ENCODE measurements at regions not wholly inside any gene's neighbourhood (a gene's known extent, or its start where the extent isn't known, plus 50 kb on each side); places are given as distances from the start of the nearest gene placed in this dataset.

DNA sequence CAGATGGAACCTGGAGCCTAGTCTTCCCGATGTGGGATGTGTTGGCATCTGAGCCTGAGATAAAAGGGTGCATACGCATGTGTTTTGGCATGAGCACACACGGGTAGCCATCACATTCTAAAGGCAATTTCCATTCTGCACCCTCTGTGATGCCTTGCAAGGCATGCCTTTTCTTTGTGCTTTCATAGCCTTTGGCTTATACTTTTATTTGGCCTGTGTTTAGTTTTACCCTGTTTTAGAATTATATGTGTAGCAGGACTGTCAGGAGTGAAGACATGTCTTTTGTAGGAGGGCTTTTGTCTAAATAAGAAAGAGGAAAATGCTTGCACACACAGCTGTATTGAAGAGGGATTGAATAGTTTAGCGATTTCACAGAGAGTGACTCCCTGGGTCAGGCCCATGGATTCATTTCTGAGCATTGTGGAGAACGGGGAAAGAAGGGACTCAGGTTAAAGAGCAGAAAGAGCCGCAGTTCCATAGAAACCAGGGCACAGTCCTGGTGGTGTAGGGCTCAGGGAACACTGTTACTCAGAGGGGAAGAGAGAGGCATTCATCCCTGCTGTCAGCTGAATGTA, 530.2 kb downstream of the DHX35 start:
- ChIA-PET CTCF (no interaction called here), POLR2A (no interaction called here)
- no peak overlapping the region for H3K4me3 ChIP-seq (ENCODE audit: low read depth, low read length)
- DNase-seq (ENCODE audit: low read depth, low spot score), result no peak
- TF ChIP-seq, protein P1, sequence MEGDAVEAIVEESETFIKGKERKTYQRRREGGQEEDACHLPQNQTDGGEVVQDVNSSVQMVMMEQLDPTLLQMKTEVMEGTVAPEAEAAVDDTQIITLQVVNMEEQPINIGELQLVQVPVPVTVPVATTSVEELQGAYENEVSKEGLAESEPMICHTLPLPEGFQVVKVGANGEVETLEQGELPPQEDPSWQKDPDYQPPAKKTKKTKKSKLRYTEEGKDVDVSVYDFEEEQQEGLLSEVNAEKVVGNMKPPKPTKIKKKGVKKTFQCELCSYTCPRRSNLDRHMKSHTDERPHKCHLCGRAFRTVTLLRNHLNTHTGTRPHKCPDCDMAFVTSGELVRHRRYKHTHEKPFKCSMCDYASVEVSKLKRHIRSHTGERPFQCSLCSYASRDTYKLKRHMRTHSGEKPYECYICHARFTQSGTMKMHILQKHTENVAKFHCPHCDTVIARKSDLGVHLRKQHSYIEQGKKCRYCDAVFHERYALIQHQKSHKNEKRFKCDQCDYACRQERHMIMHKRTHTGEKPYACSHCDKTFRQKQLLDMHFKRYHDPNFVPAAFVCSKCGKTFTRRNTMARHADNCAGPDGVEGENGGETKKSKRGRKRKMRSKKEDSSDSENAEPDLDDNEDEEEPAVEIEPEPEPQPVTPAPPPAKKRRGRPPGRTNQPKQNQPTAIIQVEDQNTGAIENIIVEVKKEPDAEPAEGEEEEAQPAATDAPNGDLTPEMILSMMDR (IDR thresholded peaks at IDR 0.05; ENCODE audit: insufficient read depth, low read length, missing control alignments), result no peak

DNA sequence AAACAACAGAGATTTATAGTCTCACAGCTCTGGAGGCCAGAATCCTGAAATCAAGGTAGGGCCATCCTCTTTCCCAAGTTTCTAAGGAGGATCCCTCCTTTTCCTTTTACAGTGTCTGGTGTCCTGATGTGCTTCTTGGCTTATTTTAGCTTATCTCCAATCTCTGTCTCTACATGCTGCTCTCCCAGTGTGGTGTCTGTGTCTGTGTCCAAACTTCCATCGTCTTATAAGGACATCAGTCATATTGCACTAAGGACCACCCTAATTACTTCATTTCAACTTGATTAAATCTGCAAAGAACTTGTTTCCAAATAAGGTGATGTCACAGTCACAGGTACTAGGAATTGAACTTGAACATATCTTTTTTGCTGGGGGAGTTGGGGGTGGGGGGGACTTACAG, 529.6 kb downstream of the DHX35 start:
- CTCF ChIA-PET, result no interaction called here
- no peak overlapping the region for H3K4me3 ChIP-seq (ENCODE audit: low read depth, low read length)
- TF ChIP-seq, protein P1 (IDR thresholded peaks at IDR 0.05; ENCODE audit: insufficient read depth, low read length, missing control alignments), result no peak
- POLR2A ChIA-PET, result no interaction called here
- DNase-seq (ENCODE audit: low read depth, low spot score), result no peak

DNA sequence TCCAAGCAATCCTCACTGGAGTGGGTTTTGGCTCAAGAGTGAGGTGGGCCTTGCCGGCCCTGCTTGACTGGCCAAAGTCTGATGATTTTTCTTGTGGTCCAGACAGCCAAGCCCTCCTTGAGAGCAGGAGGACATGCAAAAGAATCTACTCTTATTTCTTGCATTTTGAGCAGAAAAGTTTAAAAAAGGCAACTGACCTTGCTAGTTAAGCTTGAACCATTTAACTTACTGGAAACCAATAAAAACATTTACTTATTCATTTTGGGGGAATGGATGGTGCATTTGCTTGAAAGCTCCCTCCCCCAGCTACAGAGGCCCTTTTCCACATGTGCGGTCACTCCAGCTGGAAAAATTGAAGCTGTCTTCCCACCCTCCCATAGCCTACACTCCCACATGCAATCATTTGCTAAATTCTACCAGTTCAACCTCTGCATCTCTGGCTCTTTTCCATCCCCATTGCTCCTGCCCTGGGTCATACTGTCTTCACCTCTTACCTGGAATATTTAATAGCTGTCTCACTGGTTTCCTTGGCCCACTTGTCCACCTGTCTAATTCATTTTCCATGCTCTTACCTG, 527.9 kb downstream of the DHX35 start:
- no peak overlapping the region for H3K4me3 ChIP-seq (ENCODE audit: low read depth, low read length)
- POLR2A ChIA-PET, result no interaction called here
- no peak for DNase-seq (ENCODE audit: low read depth, low spot score)
- CTCF ChIA-PET, result no interaction called here
- TF ChIP-seq, protein P1 (IDR thresholded peaks at IDR 0.05; ENCODE audit: insufficient read depth, low read length, missing control alignments), result no peak

DNA sequence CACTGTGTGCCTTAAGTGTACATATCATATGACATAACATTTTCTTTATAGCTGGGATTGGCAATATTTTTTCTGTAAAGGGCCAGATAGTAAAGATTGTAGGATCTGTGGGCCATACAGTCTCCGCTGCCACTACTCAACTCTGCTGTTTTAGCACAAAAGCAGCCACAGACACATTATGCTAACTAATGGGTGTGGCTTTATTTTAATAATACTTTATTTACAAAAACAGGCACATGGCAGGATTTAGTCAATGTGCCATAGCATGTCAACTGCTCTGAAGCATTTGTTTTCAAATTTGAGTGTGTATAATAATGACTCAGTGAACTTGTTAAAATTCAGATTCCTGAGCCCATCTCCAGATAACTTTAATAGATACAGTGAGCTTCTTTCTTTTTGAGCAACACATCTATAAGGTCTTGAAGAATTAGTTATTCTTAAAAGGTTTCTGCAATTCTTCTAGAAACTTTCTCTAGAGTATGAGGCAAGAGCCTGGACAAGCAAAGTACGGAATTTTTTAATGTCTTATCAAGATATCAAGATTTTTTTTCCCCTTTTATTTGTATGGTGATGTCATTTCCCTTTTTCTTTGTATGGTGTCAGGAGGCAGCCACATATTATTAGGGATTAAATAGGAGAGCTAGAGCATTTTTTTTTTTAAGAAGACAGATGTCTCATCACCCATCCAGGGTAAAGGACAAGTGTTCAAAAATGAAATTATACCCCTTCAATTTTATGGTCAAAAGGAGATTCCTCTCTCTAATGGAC, 518.3 kb downstream of the DHX35 start:
- ChIA-PET CTCF (no interaction called here), POLR2A (no interaction called here)
- DNase-seq (ENCODE audit: low read depth, low spot score), result no peak
- H3K4me3 ChIP-seq (ENCODE audit: low read depth, low read length), result no peak overlapping the region
- TF ChIP-seq, protein P1 (IDR thresholded peaks at IDR 0.05; ENCODE audit: insufficient read depth, low read length, missing control alignments), result no peak

DNA sequence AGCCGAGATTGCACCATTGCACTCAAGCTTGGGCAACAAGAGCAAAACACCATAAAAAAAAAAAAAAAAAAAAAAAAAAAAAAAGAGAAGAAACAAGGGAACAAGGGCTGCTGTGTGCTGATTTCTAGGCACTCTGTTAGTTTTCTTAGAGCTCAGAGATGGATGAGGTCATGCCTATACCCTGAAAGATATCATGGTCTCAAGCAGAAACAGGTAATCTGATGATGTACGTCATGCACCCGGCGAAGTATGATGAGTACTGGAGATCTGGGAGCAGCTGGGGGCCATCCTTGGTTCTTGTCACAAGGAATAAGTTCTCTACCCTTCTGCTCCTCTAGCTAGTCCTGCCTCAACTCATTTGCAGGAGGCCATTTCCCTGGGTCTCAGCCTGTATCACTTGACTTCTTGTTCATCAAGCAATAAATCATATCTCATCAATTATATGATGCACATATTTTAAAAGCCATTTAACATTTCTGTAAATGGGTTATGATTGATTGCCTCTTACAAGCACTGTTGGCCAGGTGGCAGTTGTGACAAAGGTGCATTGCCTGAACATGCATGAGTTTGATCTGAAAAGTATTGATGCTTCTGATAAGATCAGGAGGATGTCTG, 517.2 kb downstream of the DHX35 start:
- ChIA-PET POLR2A (no interaction called here), CTCF (no interaction called here)
- TF ChIP-seq, protein P1 (IDR thresholded peaks at IDR 0.05; ENCODE audit: insufficient read depth, low read length, missing control alignments), result no peak
- no peak overlapping the region for H3K4me3 ChIP-seq (ENCODE audit: low read depth, low read length)
- no peak for DNase-seq (ENCODE audit: low read depth, low spot score)

DNA sequence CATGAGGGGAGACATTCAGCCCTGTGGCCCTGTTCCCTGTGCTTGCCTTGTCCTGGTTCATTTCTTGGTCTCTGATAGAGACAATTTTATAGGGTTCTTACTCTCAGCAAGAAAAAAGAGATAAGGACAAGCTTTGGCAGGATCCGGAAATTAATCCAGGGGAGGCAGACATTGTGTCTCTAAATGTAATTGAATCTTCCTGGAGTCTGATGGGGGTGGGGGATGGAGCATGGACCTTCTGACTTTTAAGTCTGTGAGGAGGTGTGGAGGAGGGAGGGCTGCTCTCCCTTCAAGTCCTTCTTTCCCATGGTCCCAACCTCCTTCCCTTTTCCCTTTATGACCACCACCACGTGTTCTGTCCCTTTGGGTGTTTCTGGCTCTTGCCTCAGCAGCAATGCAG, 512.7 kb downstream of the DHX35 start:
- ChIA-PET POLR2A (no interaction called here), CTCF (no interaction called here)

More for the DNA sequence above, 512.7 kb downstream of the DHX35 start:
- TF ChIP-seq, protein P1 (IDR thresholded peaks at IDR 0.05; ENCODE audit: insufficient read depth, low read length, missing control alignments), result no peak
- no peak overlapping the region for H3K4me3 ChIP-seq (ENCODE audit: low read depth, low read length)
- no peak for DNase-seq (ENCODE audit: low read depth, low spot score)

All from AG04449 (cell line).